ENCODE measurements at regions not wholly inside any gene's neighbourhood (a gene's known extent, or its start where the extent isn't known, plus 50 kb on each side); places are given as distances from the start of the nearest gene placed in this dataset.

GRCh38 chr2:240226672-240227537, 86.4 kb upstream of the OTOS start:
- no peak for FAIRE-seq
- DNase-seq (ENCODE audit: low spot score), result no peak

- DNase-seq (ENCODE audit: low spot score) (no peak), FAIRE-seq (no peak)
These were observed 87.3 kb upstream of the OTOS start for GRCh38 chr2:240227538-240228428.

- DNase-seq (ENCODE audit: low spot score) (no peak), FAIRE-seq (no peak)
These were observed 88.5 kb upstream of the OTOS start for GRCh38 chr2:240229005-240229404.

GRCh38 chr2:240229603-240230235, 89.3 kb upstream of the OTOS start:
- FAIRE-seq (no peak), DNase-seq (ENCODE audit: low spot score) (no peak)

GRCh38 chr2:240230291-240230931, 90.0 kb upstream of the OTOS start:
- DNase-seq (ENCODE audit: low spot score) (no peak), FAIRE-seq (no peak)

GRCh38 chr2:240231838-240232244, 91.4 kb upstream of the OTOS start:
- FAIRE-seq (peak; percentile 32), DNase-seq (ENCODE audit: low spot score) (no peak)

GRCh38 chr2:240232264-240232915, 91.9 kb upstream of the OTOS start:
- DNase-seq (ENCODE audit: low spot score) (no peak), FAIRE-seq (no peak)

- DNase-seq (ENCODE audit: low spot score), result peak; percentile 86
- FAIRE-seq, result peak; percentile 89
These were observed 92.8 kb upstream of the OTOS start for GRCh38 chr2:240232961-240233884.

- FAIRE-seq, result no peak
- DNase-seq (ENCODE audit: low spot score), result no peak
These were observed 93.5 kb upstream of the OTOS start for GRCh38 chr2:240233885-240234502.

GRCh38 chr2:240234503-240234951, 94.1 kb upstream of the OTOS start:
- FAIRE-seq (no peak), DNase-seq (ENCODE audit: low spot score) (no peak)

GRCh38 chr2:240235149-240235803, 94.8 kb upstream of the OTOS start:
- FAIRE-seq, result no peak
- no peak for DNase-seq (ENCODE audit: low spot score)

- FAIRE-seq (peak; percentile 27), DNase-seq (ENCODE audit: low spot score) (no peak)
These were observed 95.4 kb upstream of the OTOS start for GRCh38 chr2:240235811-240236210.

GRCh38 chr2:240236217-240237111, 96.0 kb upstream of the OTOS start:
- FAIRE-seq, result no peak

GRCh38 chr2:240237609-240238174, 97.2 kb upstream of the OTOS start:
- peak; percentile 52 for FAIRE-seq
- peak; percentile 44 for DNase-seq (ENCODE audit: low spot score)

More at GRCh38 chr2:240236217-240237111, 96.0 kb upstream of the OTOS start:
- DNase-seq (ENCODE audit: low spot score), result no peak

- FAIRE-seq (no peak), DNase-seq (ENCODE audit: low spot score) (no peak)
These were observed 97.7 kb upstream of the OTOS start for GRCh38 chr2:240238201-240238600.

GRCh38 chr2:240238786-240239185, 98.3 kb upstream of the OTOS start:
- no peak for FAIRE-seq

GRCh38 chr2:240239325-240239724, 98.9 kb upstream of the OTOS start:
- no peak for DNase-seq (ENCODE audit: low spot score)
- FAIRE-seq, result peak; percentile 66

More at GRCh38 chr2:240238786-240239185, 98.3 kb upstream of the OTOS start:
- DNase-seq (ENCODE audit: low spot score), result no peak
